Spinal cord (tissue), 9 donors: ENCODE measurements at regions not wholly inside any gene's neighbourhood (a gene's known extent, or its start where the extent isn't known, plus 50 kb on each side); places are given as distances from the start of the nearest gene placed in this dataset.

Experiments
- DNase-seq, 6 donors: peaks; one replicate each; pipeline versions ENCODE4 v3.0.0 to v3.0.0-alpha.2; 2013 to 2015; ENCODE audit warnings: low spot score in 6 of 6, low read depth in 4 of 6
- H3K27ac ChIP-seq: one replicate; pipeline ENCODE4 v1.5.1; 2013; ENCODE audit warnings: low read depth, low read length, control low read depth
- H3K27me3 ChIP-seq: one replicate; pipeline ENCODE4 v1.6.1; 2013; ENCODE audit warnings: low read length; ENCODE audit not compliant: control insufficient read depth, insufficient read depth
- H3K36me3 ChIP-seq: one replicate; pipeline ENCODE4 v1.6.1; 2013; ENCODE audit warnings: low read length; ENCODE audit not compliant: control insufficient read depth, insufficient read depth
- H3K4me1 ChIP-seq: one replicate; pipeline ENCODE4 v1.6.1; 2013; ENCODE audit warnings: low read length; ENCODE audit not compliant: control insufficient read depth, insufficient read depth
- H3K4me3 ChIP-seq: one replicate; pipeline ENCODE4 v1.5.1; 2013; ENCODE audit warnings: low read depth, low read length, control low read depth
- H3K9me3 ChIP-seq: one replicate; pipeline ENCODE4 v1.6.1; 2013; ENCODE audit warnings: low read length; ENCODE audit not compliant: control insufficient read depth, insufficient read depth
- WGBS: methylation state at CpG from one replicate; pipeline ENCODE4 v1.1.5; 2013; ENCODE audit warnings: missing lambda C conversion rate; ENCODE audit not compliant: insufficient coverage; 5-methylcytosine and 5-hydroxymethylcytosine counted together
- donor health status: healthy.

DNA sequence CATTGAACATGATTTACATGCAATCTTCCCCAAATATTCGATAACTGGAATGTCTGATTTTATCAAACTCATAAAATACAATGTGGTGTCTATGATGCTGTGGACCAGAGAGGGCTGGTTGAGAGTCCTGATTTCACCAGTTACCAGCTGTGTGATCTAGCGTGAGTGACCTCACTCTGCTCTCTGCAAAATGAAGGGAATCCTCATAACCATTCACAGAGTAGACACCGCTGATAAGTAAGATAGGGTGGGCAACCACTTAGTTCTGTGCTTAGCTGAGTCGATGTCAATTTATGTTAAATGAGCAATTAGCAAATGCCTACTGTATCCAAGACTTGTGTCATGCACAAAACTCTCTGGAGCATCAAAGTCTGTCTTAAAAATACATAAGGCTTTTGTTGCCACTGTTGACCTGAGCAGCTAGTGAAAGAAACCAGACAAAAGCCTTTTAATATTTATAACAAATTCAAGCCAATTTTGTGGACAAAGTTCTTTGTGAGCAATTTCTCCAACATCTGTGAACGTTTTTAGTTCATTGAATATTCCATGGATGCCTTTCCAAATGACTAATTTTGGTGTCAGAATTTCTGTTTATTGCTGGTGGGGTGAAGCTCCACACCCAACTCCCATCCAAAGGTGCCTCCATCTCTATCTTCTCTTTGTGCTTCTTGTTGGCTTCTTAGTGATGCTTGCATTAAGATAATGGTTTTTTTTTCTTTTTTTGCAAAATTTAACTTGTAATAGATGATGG, 314.2 kb downstream of the ADRA2A start:
- H3K4me1 ChIP-seq: no peaks in the 10 kb centered on the region
- DNase-seq: no peak
- WGBS: no CpG with 5 or more reads among the region's 5 CpGs
- no peaks in the 10 kb centered on the region for H3K36me3 ChIP-seq
- H3K27me3 ChIP-seq: no peaks in the 10 kb centered on the region
- H3K27ac ChIP-seq: no peak overlapping the region
- H3K9me3 ChIP-seq: no peaks in the 10 kb centered on the region
- no peak overlapping the region for H3K4me3 ChIP-seq

DNA sequence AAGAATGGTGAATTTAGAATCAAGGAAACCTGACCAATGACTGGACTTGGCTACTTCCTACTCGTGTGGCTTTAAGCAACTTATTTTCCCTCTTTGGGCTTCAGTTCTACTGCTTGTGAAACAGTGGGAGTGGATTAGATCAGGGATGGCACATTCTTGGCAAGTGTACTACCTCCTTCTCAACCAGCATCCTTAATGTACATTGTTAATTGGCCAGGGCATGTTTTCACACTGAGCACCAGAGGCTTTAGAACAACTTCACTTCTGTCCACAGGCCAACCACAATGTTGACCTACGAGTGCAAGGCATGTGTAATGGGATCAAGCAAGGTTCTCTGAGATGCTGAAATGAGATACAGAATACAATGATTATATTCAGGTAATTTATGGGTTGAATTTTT, 315.3 kb downstream of the ADRA2A start:
- DNase-seq: peak in 2 of 6 donors; percentile 16 to 65
- no peak overlapping the region for H3K4me3 ChIP-seq
- no peaks in the 10 kb centered on the region for H3K36me3 ChIP-seq
- no peaks in the 10 kb centered on the region for H3K9me3 ChIP-seq
- no peak overlapping the region for H3K27ac ChIP-seq
- no CpG with 5 or more reads among the region's 2 CpGs for WGBS
- no peaks in the 10 kb centered on the region for H3K27me3 ChIP-seq
- no peaks in the 10 kb centered on the region for H3K4me1 ChIP-seq

DNA sequence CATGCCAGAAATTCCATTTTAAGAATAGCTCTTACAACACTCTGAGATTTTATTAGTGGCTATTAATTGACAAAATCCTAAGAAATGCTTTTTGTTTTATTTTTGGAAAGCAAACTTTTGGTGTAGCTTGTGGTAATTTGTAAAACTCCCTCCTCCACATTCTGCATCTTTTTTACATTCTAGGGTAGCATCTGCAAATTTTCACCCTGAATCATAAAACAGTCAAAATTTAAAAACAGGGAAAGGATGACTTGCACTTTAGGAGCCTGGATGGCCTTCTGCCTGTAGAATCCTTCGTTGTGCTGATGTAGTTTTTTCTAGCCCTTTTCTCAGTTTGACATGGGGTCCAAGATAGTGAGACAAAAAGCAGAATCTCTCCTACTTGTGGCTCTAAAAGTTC, 316.1 kb downstream of the ADRA2A start:
- Histone ChIP-seq H3K4me3 (no peak overlapping the region), H3K27me3 (no peaks in the 10 kb centered on the region), H3K27ac (no peak overlapping the region), H3K4me1 (no peaks in the 10 kb centered on the region), H3K9me3 (no peaks in the 10 kb centered on the region), H3K36me3 (no peaks in the 10 kb centered on the region)
- no peak for DNase-seq
- WGBS: no CpG with 5 or more reads among the region's 1 CpG

GRCh38 chr10:111410740-111411139, 333.9 kb downstream of the ADRA2A start:
- H3K27me3 ChIP-seq: no peaks in the 10 kb centered on the region
- no peaks in the 10 kb centered on the region for H3K36me3 ChIP-seq
- H3K27ac ChIP-seq: no peak overlapping the region
- no peaks in the 10 kb centered on the region for H3K4me1 ChIP-seq
- H3K9me3 ChIP-seq: no peaks in the 10 kb centered on the region
- no peak overlapping the region for H3K4me3 ChIP-seq
- no peak for DNase-seq
- WGBS: 100% methylated on average over 2 of the region's 3 CpGs

DNA sequence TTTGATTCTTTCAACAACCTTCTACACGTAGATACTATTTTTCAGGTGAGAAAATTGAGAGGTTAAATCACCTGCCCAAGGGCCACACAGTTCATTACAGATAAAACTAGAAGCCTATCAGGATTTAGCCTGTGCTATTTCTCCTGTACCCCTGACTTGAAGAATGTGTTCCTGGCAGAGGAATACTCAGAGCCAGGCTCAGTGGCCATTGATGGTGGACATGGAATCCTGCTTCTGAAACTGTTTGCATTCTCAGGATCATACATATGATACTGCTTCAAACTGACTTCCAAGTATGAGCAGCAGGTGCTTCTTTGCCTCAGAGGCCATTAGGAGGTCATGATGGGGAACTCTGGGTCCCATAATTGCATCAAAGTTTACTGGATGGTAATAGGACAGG, 348.6 kb downstream of the ADRA2A start:
- H3K4me1 ChIP-seq: no peaks in the 10 kb centered on the region
- H3K27ac ChIP-seq: no peak overlapping the region
- no peaks in the 10 kb centered on the region for H3K36me3 ChIP-seq
- no peaks in the 10 kb centered on the region for H3K27me3 ChIP-seq
- H3K9me3 ChIP-seq: no peaks in the 10 kb centered on the region
- H3K4me3 ChIP-seq: no peak overlapping the region
- WGBS: no CpG with 5 or more reads among the region's 1 CpG
- DNase-seq: no peak

DNA sequence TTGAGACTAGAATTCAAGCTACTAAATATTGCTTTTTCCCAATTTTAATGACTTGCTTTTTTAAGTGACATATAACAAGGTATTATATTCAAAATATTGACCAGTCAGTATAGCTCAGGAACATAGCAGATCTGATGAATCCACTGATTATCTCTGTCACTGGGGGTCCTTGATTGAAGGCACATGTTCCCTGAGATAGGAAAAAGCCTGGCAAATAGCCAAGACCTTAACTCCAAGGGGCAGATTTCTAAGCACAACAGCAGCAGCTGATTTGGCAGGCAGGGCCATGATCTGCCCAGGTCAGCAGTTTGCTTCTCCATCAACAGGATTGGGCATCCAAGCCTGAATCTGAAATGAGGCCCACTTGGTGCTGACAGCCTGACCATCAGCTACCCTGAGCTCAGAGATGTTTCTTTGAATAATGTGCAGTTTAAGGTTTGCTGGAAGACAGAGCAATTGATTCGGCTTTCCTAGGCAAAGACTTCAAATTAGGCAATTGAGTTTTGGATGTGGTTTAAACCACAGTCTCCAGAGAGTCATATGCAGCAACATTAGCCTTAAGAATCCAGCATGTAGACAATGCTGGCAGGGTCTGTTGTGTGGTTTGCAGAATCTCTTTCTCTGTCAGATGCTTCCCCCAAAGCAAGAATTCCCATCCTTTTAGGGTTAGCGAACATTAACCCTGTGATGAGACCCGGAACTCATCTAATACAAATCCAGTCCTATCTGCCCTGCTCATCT, 352.6 kb downstream of the ADRA2A start:
- WGBS: 80% methylated on average over 1 of the region's 3 CpGs

DNA sequence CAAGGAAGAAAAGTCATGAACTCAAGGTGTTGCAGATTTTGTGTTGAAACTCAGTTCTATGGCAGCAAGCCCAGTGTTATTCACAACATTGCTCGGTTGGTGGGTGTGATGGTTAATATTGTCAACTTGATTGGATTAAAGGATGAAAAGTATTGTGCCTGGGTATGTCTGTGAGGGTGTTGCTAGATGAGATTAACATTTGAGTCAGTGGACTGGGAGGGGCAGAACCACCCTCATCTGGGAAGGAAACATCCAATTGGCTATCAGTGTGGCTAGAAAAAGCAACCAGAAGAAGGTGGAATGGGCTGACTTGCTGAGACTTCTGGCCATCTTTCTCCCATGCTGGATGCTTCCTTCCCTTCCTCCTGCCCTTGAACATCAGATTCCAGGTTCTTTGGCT, 353.2 kb downstream of the ADRA2A start:
- H3K4me3 ChIP-seq: no peak overlapping the region
- H3K27me3 ChIP-seq: no peaks in the 10 kb centered on the region
- no peaks in the 10 kb centered on the region for H3K9me3 ChIP-seq
- 92% methylated on average over 1 of the region's 1 CpG for WGBS
- H3K4me1 ChIP-seq: no peaks in the 10 kb centered on the region
- no peak overlapping the region for H3K27ac ChIP-seq
- no peaks in the 10 kb centered on the region for H3K36me3 ChIP-seq
- DNase-seq: no peak

More for the DNA sequence above, 352.6 kb downstream of the ADRA2A start:
- Histone ChIP-seq H3K36me3 (no peaks in the 10 kb centered on the region), H3K4me3 (no peak overlapping the region), H3K4me1 (no peaks in the 10 kb centered on the region), H3K27me3 (no peaks in the 10 kb centered on the region), H3K9me3 (no peaks in the 10 kb centered on the region), H3K27ac (no peak overlapping the region)
- peak in 1 of 6 donors; percentile 42 for DNase-seq

- Histone ChIP-seq H3K36me3 (no peaks in the 10 kb centered on the region), H3K9me3 (no peaks in the 10 kb centered on the region), H3K4me1 (no peaks in the 10 kb centered on the region), H3K27ac (no peak overlapping the region), H3K27me3 (no peaks in the 10 kb centered on the region), H3K4me3 (no peak overlapping the region)
- DNase-seq: no peak
Observed at GRCh38 chr10:111432588-111432987, 355.8 kb downstream of the ADRA2A start.

GRCh38 chr10:111435871-111436270, 359.0 kb downstream of the ADRA2A start:
- H3K36me3 ChIP-seq: no peaks in the 10 kb centered on the region
- no peak overlapping the region for H3K27ac ChIP-seq
- no peaks in the 10 kb centered on the region for H3K9me3 ChIP-seq
- no CpG with 5 or more reads among the region's 1 CpG for WGBS
- H3K4me3 ChIP-seq: no peak overlapping the region
- no peaks in the 10 kb centered on the region for H3K27me3 ChIP-seq
- no peaks in the 10 kb centered on the region for H3K4me1 ChIP-seq
- no peak for DNase-seq
